RKO (cell line): ENCODE measurements at regions not wholly inside any gene's neighbourhood (a gene's known extent, or its start where the extent isn't known, plus 50 kb on each side); places are given as distances from the start of the nearest gene placed in this dataset.
"Not testable (repeated sequence)": the region's sequence is repeated elsewhere in the genome, so short reads cannot be mapped to it uniquely, and the experiment has no call there.

Experiments
- DNase-seq: peaks from one replicate; pipeline ENCODE4 v3.0.0-alpha.2; 2016; ENCODE audit warnings: low spot score

DNA sequence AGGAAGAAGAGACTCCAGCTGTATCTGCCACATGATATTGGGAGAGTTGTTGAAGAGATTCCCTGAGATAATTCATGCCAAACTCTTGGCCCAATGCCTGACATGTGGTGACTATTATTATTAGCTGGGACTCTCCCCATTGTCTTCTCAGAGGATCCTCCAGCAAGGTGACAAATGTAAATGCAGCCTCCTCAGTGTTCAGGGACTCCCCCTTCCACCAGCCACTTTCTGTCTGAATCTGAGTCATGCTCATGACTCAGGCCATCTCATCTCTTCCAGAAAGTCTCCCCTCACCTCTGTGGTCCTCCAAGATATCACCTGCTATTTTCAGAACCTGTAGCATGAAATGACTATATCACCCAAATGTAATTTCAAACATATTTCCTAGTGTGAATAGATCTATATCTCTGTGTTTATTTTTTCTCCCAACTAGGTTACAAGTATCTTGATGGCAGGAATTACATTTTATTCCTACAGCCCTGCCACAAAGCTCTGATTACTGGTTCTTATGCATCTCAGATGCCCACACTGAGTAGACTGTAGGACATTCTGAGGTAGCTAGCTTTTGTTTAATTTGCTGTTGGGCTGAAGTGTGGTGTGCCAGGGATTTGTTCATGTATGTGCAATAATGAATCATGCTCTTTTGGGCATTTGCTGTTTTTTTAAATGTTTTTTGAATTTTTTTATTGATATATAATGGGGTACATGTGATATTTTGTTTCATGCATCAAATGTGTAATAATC, 126.6 kb upstream of the IL12B start:
- no peak for DNase-seq

DNA sequence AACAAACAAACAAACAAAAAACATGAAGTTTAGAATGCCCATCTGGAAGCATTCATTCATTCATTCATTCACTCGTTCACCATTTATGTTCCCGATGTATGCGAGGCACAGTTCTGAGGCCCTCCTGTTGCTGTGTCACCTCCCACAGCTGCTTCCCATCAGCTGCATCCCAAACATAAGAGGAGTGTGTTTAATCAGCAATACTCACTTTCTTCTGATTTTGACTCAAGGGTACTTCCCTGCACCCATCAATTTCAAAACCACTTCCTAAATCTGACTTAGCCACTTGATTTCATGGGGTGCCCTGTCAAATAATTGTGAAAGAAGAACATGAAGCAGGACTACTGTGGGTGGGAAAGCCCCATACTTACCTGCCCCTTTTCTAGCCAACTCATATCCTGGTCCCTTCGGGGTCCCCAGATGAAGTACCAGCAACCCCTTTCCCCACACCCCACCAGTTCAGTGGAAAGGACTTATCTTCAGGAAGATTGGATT, 128.0 kb upstream of the IL12B start:
- DNase-seq = no peak

DNA sequence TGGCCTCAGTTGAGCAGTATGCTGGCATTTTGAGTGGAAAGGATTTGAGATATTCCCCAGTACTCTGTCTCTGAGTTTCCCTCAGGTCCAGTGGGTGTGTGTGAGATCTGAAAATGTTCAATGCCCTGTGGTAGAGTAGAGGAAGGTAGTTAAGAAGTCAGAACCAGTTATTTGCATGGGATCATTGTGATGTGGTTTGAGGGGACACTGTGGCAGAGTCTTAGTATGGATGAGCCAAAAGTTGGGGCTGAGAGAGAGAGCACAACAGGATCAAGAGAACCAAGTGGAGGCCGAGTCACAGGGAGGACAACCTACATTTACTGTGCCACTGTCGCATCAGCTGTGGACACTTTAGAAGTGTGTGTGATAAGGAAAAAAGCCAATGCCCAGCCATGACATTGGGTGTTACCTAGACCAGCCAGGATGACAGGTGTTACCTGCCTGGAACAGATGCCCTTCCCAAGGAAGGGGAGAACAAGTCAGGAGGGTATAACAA, 128.9 kb upstream of the IL12B start:
- DNase-seq = no peak

DNA sequence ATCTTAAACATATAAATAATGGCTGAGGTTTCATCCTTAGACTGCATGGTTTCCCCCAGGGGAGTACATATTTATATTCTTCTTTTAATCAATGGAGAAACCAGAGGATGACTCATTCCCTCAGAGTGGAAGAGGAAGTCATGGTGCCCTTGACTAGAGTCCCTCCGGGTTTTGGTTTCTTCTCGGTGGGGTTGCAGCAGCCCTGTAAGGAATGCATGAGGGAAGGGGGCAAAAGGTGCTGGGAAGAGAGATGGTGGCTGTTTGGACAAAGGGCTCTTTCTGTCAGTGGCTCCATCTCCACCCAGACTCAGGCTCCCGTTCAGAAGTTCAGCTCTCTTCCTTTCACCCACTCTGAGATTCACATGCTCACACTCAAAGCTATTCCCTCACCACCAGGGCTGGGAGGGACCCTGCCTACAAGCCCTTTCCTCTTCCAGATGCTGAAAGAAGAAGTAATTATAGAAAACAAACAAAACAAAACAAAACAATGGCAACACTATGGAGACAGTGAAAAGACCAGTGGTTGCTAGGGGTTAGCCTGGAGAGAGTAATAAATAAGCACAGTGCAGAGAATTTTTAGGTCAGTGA, 129.8 kb upstream of the IL12B start:
- no peak for DNase-seq

DNA sequence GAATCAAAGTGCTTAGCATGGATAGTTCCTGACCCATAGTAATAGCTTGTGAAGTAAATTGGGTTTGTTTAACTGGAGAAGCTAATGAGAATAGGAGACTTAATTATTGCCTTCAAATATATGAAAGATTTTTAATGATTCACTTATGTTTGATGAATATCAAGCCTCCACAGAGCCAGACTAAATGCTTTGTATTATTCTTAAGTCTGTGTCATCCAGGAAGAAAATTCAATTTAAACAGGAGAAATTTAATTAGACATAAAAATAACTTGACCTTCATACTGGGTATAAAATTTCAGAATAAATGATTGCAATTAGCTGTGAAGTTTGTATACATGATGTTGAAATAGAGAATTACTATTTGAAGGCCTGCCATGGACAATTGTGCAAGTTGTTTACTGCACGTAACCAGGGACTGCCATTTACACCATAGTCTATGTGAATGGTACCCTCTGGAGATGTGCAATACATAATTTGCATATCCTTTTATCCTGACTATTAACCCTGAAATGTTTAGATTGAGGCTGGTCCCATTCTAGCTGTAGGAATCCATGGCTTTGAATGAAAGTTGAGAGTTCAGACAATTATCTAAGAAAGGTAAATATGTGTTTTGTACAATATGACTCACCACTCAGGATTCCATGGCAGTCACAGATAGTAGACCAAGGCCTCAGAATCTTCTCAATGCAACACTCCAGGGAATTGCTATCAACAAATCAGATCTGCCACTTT, 133.5 kb upstream of the IL12B start:
- no peak for DNase-seq

DNA sequence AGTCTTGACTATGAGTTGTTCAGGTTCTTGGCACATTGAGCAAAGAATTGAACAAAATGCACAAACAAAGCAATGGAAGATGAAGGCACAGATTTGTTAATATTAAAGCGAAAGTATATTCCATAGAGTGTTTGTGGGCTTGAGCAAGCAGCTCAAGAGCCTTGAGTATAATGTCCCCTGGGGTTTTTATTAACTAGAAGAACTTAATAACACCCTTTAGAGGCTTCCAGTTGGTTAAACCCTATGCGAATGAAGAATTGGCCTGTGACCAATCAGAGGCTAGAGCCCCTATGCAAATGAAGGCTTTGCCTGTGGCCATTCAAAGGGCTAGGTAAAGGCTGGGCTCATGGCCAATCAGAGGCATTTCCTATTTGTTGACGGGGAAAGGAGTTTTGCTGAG, 135.3 kb upstream of the IL12B start:
- no peak for DNase-seq

DNA sequence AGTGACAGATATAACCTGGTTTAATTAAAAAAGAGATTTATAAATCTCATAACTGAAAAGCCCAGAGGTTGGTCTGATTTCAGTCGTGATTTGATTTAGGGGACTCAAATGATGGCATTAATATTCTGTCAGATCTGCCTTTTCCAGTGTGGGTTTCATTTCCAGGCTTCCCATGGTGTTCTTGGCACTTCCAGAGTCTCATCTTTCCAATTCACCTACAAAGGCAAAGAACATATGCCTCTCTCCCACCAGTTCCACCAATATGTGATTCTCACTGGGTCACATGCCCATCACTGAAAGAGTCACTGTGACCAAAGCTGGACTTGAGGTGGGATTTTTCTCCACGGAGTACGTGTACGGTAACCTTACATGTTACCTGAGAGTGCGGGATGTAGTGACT, 137.4 kb upstream of the IL12B start:
- no peak for DNase-seq

DNA sequence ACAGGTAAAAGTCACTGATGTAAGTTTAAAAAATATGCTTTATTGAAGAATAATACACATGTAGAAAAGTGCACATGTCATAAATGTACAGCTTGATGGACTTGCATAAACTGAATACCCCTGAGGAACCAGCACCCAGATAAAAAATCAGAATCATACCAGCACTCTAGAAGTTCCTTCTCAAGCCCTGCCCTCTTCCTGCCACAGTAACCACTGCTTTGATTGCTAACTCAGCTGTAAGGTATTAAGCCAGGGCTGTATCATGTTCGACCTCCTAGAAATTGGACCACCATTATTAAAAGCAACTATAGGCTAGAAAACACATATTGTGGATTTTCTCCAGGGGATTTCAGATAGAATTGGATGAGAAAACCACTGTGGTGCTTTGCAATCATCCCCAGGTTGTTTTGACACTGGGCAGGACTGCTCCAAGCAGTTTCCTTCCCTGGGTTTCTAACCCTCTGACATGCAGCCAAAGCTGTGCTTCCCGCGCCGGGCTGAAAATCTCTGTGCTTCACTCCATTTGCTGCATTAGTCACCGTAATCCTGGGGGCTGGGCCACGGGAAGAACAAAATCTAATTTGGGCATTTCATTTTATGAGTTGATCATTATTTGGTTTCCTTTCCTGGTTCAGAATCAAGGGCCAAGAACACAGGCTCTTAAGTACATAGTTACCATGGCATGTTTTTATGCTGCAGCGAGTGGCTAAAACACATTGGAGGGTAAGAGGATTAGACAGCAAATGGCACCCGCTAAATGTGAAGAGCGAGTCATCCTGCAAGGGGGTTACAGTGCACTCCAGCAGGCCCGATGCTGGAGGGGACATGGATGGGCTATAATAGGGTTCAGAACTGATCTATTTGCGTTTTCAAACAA, 139.4 kb upstream of the IL12B start:
- DNase-seq = no peak

DNA sequence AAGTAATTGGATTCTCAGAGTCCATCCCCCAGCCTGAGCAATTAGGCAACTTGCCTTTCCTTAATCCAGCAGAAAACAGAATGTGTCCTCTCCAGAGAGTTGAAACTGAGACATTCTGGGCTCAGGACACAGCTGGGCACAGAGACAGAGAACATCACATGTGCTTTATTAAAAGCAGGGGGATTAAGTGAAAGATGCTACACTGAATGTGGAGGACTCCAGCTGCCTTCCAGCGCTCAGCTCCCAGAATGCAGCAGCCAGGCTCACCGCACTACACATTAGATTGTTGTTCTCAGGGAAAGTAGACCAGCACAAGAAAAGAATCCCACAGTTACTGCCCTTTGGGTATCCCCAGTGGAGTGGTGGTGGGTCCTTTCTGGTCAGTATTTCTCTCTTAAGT, 141.6 kb upstream of the IL12B start:
- DNase-seq = no peak

DNA sequence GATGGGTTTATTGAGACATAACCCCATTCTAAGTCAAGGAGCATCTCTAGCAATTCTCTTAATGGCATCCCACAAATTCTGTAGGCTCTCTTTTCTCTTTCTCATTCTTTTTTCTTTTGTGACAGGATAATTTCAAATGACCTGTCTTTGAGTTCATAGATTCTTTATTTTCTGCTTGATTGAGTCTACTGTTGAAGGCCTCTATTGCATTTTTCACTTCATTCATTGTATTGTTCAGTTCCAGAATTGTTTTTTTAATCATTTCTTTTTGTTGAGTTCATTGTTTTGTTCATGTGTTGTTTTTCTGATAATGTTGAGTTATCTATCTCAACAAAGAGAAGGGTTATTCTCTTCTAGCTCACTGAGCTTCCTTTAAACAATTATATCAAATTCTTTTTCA, 144.7 kb upstream of the IL12B start:
- DNase-seq = no peak

DNA sequence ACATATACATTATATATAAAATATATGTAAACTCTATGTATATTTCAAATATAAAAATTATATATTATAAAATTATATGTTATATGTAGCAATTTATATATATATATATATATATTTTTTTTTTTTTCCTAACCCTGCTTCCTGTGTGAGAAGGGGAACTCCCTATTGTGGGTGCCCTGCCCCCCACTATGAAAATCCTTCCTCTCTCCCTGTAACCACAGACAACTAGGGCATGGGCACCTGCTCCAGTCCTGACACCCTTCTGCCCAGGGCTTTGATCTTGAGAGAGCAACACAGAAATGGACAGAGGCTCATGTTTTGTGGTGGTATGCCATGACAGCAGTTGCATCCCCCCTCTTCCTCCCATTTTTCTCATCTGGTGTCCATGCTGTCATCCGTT, 148.7 kb upstream of the IL12B start:
- DNase-seq = no peak

DNA sequence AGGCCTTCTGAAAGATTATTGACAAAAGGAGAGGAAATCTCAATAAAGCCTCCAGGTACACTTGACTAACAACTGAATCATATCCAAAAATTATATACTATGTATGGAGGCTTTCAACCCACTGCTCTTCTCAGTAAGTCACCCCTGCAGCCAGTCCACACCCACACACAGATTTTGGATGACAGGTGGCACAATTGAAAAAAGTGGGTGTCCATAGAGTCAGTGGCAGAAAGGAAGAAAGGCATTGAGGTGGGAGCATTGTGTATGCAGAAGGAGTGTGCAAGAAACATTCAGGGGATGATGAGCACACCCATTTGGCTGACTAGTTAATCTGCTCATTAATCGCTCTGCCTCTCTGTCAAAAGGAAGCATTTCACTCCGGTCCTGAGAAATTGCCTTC, 150.6 kb upstream of the IL12B start:
- DNase-seq = no peak

DNA sequence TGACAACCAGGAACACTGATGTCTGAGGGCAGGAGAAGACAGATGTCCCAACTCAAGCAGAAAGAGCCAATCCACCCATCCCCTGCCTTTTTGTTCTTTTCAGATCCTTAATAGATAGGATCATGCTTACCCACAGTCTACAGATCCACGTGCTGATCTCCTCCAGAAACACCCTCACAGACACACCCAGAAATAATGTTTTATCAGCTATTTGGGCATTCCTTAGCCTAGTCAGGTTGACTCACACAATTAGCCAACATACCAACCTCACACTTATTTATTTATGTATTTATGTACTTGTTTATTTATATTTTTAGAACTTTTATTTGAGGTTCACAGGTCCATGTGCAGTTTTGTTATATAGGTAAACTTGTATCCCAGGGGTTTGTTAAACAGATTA, 151.5 kb upstream of the IL12B start:
- DNase-seq = no peak

DNA sequence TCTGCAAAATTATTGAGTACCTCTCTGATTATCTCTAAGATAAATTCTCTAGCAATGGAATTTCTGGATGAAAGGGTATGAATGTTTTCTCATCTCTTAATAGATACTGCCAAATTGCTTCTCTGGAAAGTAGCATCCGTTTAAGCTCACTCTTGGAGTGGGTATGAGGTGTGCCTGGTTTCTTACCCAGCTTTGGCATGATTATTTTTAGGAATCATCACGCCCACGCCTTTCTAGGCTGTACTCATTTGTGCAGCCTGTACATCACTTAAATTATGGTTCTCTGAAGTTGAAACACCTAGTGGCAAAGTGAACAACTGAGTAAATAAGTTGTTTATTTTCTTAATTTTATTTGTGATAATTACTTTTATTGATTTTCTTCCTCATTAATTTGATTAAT, 156.5 kb upstream of the IL12B start:
- DNase-seq = no peak

DNA sequence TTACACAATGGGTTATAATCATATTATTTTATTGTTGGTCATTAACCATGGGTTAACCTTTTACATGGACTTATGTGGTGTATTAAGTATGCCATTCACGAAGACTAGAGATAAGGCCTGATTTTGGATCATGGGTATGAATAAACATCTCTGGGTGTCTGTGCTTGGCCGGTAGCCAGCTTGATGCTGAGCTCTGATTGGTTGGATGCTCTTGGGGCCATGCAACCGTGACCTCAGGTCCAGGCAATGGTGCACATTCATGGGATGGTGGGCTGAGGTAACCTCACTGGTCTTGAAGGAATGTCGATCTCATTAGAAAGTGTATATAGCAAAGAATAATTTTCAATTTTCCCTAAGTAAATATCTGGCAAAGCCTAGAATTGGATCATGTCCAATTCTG, 158.2 kb upstream of the IL12B start:
- no peak for DNase-seq

DNA sequence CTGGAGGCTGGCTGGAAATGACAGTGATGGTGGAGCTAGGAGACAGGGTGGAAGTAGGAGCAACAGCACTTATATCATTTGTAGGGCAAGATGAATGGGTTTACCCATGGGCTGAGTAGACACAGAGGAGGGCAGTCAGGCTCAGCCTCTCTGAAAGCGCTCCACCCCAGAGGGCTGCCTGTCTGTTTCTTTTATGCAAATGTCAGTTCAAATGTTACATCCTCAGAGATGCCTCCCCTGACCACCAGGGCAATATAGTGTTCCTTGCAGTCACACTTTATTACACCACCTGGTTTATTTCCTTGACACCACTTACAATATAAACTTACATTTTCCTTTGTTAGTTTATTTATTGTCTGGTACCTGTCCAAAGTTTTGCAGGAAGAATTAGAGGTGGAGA, 159.5 kb upstream of the IL12B start:
- DNase-seq = no peak

DNA sequence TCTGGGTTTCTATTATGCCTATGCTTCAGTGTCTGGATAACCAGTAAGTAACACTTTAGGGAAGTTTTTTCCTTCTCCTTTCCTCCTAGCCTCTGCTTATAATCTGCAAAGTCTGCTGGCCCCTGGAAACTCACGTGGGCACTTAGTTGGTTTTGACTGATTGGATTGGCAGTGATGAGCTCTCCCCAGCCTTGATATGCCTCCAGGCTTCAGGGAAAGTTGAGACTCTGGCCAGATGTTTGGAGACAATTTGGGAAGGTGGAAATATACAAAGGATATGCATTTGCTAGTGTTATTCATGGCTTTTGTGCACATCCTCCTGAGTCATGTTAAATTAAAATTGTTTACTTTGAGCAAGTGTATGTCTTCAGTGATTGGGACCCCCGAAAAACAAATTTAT, 160.2 kb upstream of the IL12B start:
- no peak for DNase-seq

DNA sequence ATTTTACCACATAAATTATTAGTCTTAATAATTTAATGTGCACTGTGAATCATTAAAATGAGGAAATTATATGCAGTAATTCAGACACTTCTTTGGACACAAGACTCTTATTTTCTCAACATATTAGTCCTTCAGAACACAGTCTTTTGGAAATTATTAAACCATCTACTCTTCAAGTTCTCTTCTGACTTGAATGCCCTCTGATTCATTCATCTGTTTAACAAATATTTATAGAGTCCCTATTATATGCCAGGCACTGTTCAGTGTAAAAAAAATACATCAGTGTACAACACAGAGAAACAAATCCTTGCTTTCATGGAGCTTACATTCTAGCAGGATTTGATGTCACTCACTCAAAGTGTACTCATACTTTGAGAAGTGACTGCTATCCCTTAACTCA, 163.4 kb upstream of the IL12B start:
- no peak for DNase-seq

DNA sequence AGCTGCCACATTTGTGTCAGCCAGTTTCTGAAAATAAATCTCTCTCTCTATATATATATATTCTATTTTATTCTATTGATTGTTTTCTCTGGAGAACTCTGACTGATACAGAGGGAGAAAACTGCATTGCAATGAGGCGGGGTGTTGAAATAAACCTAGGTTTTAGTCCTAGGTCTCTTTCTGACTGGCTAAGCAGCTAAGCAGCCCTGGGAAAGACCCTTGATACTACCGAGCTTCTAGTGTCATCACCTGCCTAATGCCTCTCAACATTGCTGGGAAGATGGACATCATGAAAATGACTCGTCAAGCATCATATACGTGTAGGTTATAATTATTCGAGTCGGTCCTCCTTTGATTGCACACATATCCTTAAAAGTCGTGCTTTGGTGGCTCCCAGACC, 166.5 kb upstream of the IL12B start:
- no peak for DNase-seq

DNA sequence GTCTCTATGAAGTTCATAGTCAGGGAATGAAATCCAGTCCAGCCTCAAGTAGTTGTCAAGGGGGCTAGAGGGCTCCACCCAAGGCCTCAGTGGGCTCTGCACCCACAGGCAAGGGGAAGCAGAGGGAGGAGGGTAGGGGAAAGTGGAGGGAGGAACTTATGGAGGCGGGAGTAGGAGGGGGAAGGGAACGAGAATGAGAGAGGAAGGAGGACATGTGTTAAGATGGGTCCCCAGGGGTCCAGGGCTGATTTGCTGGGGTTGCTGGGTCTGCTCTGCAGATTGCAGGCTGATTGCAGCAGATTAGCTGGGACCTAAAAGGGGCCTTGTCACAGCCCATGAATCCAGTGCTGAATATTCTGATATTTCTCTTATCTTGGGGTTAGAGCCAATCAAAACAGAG, 166.9 kb upstream of the IL12B start:
- DNase-seq = no peak

DNA sequence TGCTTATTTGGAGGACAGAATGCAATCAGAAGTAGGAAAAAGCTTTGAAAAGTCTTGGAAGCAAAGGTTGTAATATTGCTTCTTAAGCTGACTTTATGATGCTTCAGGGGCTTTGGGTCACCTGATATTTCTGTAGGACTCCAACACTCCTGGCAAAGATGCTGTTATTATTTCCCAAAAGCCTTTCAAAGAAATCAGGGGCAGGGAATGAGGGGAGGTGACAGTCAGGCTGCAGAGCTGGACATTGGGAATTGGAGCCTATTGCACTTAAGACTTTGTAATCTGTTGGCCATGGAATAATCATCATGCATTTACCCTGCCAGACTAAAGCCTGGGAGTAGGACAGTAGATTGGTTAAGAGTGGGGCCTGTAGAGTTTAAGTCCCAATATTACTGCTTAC, 168.3 kb upstream of the IL12B start:
- no peak for DNase-seq

DNA sequence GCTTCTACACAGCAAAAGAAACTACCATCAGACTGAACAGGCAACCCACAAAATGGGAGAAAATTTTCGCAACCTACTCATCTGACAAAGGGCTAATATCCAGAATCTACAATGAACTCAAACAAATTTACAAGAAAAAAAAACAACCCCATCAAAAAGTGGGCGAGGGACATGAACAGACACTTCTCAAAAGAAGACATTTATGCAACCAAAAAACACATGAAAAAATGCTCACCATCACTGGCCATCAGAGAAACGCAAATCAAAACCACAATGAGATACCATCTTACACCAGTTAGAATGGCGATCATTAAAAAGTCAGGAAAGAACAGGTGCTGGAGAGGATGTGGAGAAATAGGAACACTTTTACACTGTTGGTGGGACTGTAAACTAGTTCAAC, 171.8 kb upstream of the IL12B start:
- not testable (repeated sequence) for DNase-seq
